KMS-11 (cell line): ENCODE measurements at regions not wholly inside any gene's neighbourhood (a gene's known extent, or its start where the extent isn't known, plus 50 kb on each side); places are given as distances from the start of the nearest gene placed in this dataset.

Source experiments
- H2AFZ ChIP-seq: fragments of 200-600 bp; sonication (generic); 2 replicates; pipeline ENCODE4 v1.6.1; 2016; ENCODE audit warnings: antibody characterized with exemption, mixed run types, low read depth
- H3K27ac ChIP-seq: fragments of 200-600 bp; sonication (generic); 2 replicates; pipeline ENCODE4 v1.6.1; 2016; ENCODE audit warnings: mild to moderate bottlenecking, mixed run types
- H3K27me3 ChIP-seq: fragments of 200-600 bp; sonication (generic); 2 replicates; pipeline ENCODE4 v1.6.1; 2017; ENCODE audit warnings: mild to moderate bottlenecking, low read depth, mixed run types, moderate library complexity; ENCODE audit not compliant: insufficient read depth
- H3K36me3 ChIP-seq: fragments of 200-600 bp; sonication (generic); 2 replicates; pipeline ENCODE4 v1.6.1; 2017; ENCODE audit warnings: mild to moderate bottlenecking, mixed run types; ENCODE audit not compliant: insufficient read depth
- H3K4me1 ChIP-seq: fragments of 200-600 bp; sonication (generic); 2 replicates; pipeline ENCODE4 v1.6.1; 2016; ENCODE audit warnings: mild to moderate bottlenecking, low read depth, mixed run types; ENCODE audit not compliant: poor library complexity, severe bottlenecking
- H3K4me2 ChIP-seq: fragments of 200-600 bp; sonication (generic); 2 replicates; pipeline ENCODE4 v1.7.0; 2016; ENCODE audit warnings: mild to moderate bottlenecking, mixed run types
- H3K4me3 ChIP-seq: fragments of 200-600 bp; sonication (generic); IDR thresholded peaks from 2 replicates; pipeline ENCODE4 v1.6.1; 2017; ENCODE audit warnings: low read depth, low read length, mixed read lengths; ENCODE audit not compliant: insufficient read depth
- H3K79me2 ChIP-seq: fragments of 200-600 bp; sonication (generic); 2 replicates; pipeline ENCODE4 v1.6.1; 2016; ENCODE audit warnings: low read depth, mixed run types; ENCODE audit not compliant: insufficient read depth
- H3K9ac ChIP-seq: fragments of 200-600 bp; sonication (generic); 2 replicates; pipeline ENCODE4 v1.6.1; 2016; ENCODE audit warnings: mild to moderate bottlenecking, mixed run types
- H4K20me1 ChIP-seq: fragments of 200-600 bp; sonication (generic); 2 replicates; pipeline ENCODE4 v1.6.1; 2016; ENCODE audit warnings: mild to moderate bottlenecking, mixed run types; ENCODE audit not compliant: insufficient read depth
- CTCF ChIP-seq: fragments of 200-600 bp; sonication (generic); conservative IDR thresholded peaks from 2 replicates; pipeline ENCODE4 v1.6.1; 2017; ENCODE audit warnings: low read depth, mild to moderate bottlenecking, antibody characterized with exemption, low read length, moderate library complexity, mixed read lengths

- Histone ChIP-seq H3K36me3 (no peaks in the 10 kb centered on the region), H3K4me2 (no peak overlapping the region), H4K20me1 (no peaks in the 10 kb centered on the region), H3K27ac (no peak overlapping the region), H3K27me3 (no peaks in the 10 kb centered on the region), H3K4me3 (no peak overlapping the region), H3K9ac (no peak overlapping the region), H3K79me2 (no peaks in the 10 kb centered on the region), H3K4me1 (no peaks in the 10 kb centered on the region), H2AFZ (no peak overlapping the region)
- TF ChIP-seq CTCF: no peak
Measured at GRCh38 chr20:24273251-24273650, 196.2 kb upstream of the SYNDIG1 start.

GRCh38 chr20:24261351-24261750, 208.1 kb upstream of the SYNDIG1 start:
- no peaks in the 10 kb centered on the region for H3K27me3 ChIP-seq
- H3K4me3 ChIP-seq: no peak overlapping the region
- no peaks in the 10 kb centered on the region for H4K20me1 ChIP-seq
- H3K36me3 ChIP-seq: no peaks in the 10 kb centered on the region
- no peaks in the 10 kb centered on the region for H3K79me2 ChIP-seq
- H3K9ac ChIP-seq: no peak overlapping the region
- H3K4me1 ChIP-seq: no peaks in the 10 kb centered on the region
- H2AFZ ChIP-seq: no peak overlapping the region
- H3K4me2 ChIP-seq: no peak overlapping the region
- H3K27ac ChIP-seq: no peak overlapping the region
- no peak for TF ChIP-seq CTCF

- Histone ChIP-seq H3K4me3 (no peak overlapping the region), H3K27me3 (no peaks in the 10 kb centered on the region), H3K4me1 (no peaks in the 10 kb centered on the region), H3K4me2 (no peak overlapping the region), H4K20me1 (no peaks in the 10 kb centered on the region), H3K79me2 (no peaks in the 10 kb centered on the region), H3K9ac (no peak overlapping the region), H3K36me3 (no peaks in the 10 kb centered on the region), H3K27ac (no peak overlapping the region), H2AFZ (no peak overlapping the region)
- no peak for TF ChIP-seq CTCF
Measured at GRCh38 chr20:24257171-24257570, 212.3 kb upstream of the SYNDIG1 start.

- H3K27me3 ChIP-seq: no peaks in the 10 kb centered on the region
- no peak overlapping the region for H3K4me2 ChIP-seq
- H3K27ac ChIP-seq: no peak overlapping the region
- H3K36me3 ChIP-seq: no peaks in the 10 kb centered on the region
- no peak for TF ChIP-seq CTCF
- H3K9ac ChIP-seq: no peak overlapping the region
- H4K20me1 ChIP-seq: no peaks in the 10 kb centered on the region
- H3K4me1 ChIP-seq: no peaks in the 10 kb centered on the region
- H2AFZ ChIP-seq: no peak overlapping the region
- H3K4me3 ChIP-seq: no peak overlapping the region
- no peaks in the 10 kb centered on the region for H3K79me2 ChIP-seq
Measured at GRCh38 chr20:24256307-24256706, 213.1 kb upstream of the SYNDIG1 start.

- Histone ChIP-seq H3K4me1 (no peaks in the 10 kb centered on the region), H3K4me2 (no peak overlapping the region), H3K79me2 (no peaks in the 10 kb centered on the region), H3K27me3 (no peaks in the 10 kb centered on the region), H3K9ac (no peak overlapping the region), H3K27ac (no peak overlapping the region), H3K4me3 (no peak overlapping the region), H4K20me1 (no peaks in the 10 kb centered on the region), H3K36me3 (no peaks in the 10 kb centered on the region), H2AFZ (no peak overlapping the region)
- no peak for TF ChIP-seq CTCF
Measured at GRCh38 chr20:24254480-24254879, 214.9 kb upstream of the SYNDIG1 start.
